ENCODE measurements at regions not wholly inside any gene's neighbourhood (a gene's known extent, or its start where the extent isn't known, plus 50 kb on each side); places are given as distances from the start of the nearest gene placed in this dataset.

GRCh38 chr2:58954880-58955385 lies 713.8 kb upstream of the FANCL start:
- DNase-seq (ENCODE audit: low spot score) = no peak

- no peak for DNase-seq (ENCODE audit: low spot score)
Measured at GRCh38 chr2:58951722-58952121, 710.6 kb upstream of the FANCL start.

- DNase-seq (ENCODE audit: low spot score) = no peak
Measured at GRCh38 chr2:58950795-58951462, 709.8 kb upstream of the FANCL start.

GRCh38 chr2:58939388-58939787 lies 698.3 kb upstream of the FANCL start:
- no peak for DNase-seq (ENCODE audit: low spot score)

GRCh38 chr2:58938988-58939387 lies 697.9 kb upstream of the FANCL start:
- no peak for DNase-seq (ENCODE audit: low spot score)

GRCh38 chr2:58932801-58933200 lies 691.7 kb upstream of the FANCL start:
- DNase-seq (ENCODE audit: low spot score) = no peak

GRCh38 chr2:58930537-58930936 lies 689.4 kb upstream of the FANCL start:
- no peak for DNase-seq (ENCODE audit: low spot score)

- DNase-seq (ENCODE audit: low spot score) = no peak
Measured at GRCh38 chr2:58928973-58929372, 687.8 kb upstream of the FANCL start.

GRCh38 chr2:58928391-58928790 lies 687.3 kb upstream of the FANCL start:
- no peak for DNase-seq (ENCODE audit: low spot score)

GRCh38 chr2:58926112-58926511 lies 685.0 kb upstream of the FANCL start:
- DNase-seq (ENCODE audit: low spot score) = no peak

- DNase-seq (ENCODE audit: low spot score) = no peak
Measured at GRCh38 chr2:58925676-58926081, 684.6 kb upstream of the FANCL start.

GRCh38 chr2:58923869-58924268 lies 682.7 kb upstream of the FANCL start:
- DNase-seq (ENCODE audit: low spot score) = no peak

GRCh38 chr2:58922245-58922644 lies 681.1 kb upstream of the FANCL start:
- no peak for DNase-seq (ENCODE audit: low spot score)

- no peak for DNase-seq (ENCODE audit: low spot score)
Measured at GRCh38 chr2:58921676-58922075, 680.6 kb upstream of the FANCL start.

- no peak for DNase-seq (ENCODE audit: low spot score)
Measured at GRCh38 chr2:58920001-58920400, 678.9 kb upstream of the FANCL start.

GRCh38 chr2:58919316-58919715 lies 678.2 kb upstream of the FANCL start:
- DNase-seq (ENCODE audit: low spot score) = no peak

GRCh38 chr2:58918141-58918540 lies 677.0 kb upstream of the FANCL start:
- no peak for DNase-seq (ENCODE audit: low spot score)

- DNase-seq (ENCODE audit: low spot score) = no peak
Measured at GRCh38 chr2:58917596-58917995, 676.5 kb upstream of the FANCL start.

- no peak for DNase-seq (ENCODE audit: low spot score)
Measured at GRCh38 chr2:58916063-58916462, 674.9 kb upstream of the FANCL start.

GRCh38 chr2:58914733-58915505 lies 673.8 kb upstream of the FANCL start:
- DNase-seq (ENCODE audit: low spot score) = no peak

- no peak for DNase-seq (ENCODE audit: low spot score)
Measured at GRCh38 chr2:58913082-58913726, 672.1 kb upstream of the FANCL start.

- DNase-seq (ENCODE audit: low spot score) = no peak
Measured at GRCh38 chr2:58911877-58912276, 670.8 kb upstream of the FANCL start.

Data from RKO (cell line).